ENCODE measurements at regions not wholly inside any gene's neighbourhood (a gene's known extent, or its start where the extent isn't known, plus 50 kb on each side); places are given as distances from the start of the nearest gene placed in this dataset.

DNA sequence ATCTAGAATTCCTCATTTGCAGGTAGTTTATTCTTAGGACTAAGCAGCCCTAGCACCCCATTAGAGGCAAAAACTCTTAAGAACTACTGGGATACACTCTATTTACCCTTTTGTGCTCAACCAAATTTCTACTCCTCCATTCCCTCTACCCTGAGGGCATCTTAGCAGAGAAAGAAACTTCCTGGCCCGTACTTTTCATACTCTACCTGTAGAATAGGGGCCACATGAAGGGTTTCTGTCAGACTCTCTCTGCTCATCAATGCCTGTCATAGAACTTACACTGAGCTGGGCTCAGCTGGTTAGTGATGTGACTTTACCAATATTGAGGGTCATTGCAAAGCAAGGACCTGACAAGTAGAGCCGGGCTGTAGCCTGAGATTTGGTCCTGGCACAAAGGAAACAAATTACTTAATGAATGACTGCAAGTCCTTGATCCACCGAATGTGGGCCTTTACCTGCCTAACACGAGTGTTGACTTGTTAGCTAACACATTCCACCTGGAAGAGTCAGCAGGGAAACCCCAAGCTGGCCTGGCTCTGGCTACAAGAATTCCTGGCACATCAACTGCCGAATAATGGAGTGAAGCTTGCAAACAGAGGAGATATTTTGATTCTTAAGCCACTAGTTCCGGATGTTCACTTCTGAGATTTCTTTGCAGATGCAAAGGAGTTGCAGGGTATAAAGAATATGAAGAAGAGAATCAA lies 280.5 kb upstream of the JAG1 start:
- DNase-seq (ENCODE audit: low spot score), result no peak

DNA sequence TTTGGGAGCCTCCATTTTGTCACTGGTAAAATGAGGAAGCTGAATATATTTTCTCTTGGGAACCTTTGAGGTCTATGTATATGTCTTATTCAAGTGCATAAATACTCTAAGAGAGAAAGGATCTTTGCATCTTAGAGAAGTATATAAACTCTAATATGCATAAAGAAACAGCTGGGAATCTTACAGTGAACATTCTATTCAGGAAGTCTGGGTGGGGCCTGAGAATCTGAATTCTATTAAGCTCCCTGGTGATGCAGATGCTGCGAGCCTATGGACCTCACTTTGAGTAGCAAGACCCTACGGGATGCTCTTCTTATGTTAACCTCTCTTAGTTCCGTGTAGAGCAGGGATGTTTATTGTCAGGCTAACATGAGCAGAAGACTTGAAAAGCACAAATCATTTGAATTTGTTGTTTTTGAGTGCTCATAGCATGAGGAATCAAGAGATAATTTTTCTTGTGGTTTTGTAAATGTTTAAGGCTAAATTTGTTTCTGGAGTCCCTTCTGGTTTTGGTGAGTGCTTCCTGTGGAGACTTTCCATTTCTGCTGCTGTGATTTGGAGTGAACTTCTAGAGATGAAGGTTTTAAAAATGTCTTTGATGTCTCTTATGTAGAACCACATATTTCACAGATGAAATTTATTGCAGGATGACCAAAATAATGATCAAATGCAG lies 281.2 kb upstream of the JAG1 start:
- no peak for DNase-seq (ENCODE audit: low spot score)

DNA sequence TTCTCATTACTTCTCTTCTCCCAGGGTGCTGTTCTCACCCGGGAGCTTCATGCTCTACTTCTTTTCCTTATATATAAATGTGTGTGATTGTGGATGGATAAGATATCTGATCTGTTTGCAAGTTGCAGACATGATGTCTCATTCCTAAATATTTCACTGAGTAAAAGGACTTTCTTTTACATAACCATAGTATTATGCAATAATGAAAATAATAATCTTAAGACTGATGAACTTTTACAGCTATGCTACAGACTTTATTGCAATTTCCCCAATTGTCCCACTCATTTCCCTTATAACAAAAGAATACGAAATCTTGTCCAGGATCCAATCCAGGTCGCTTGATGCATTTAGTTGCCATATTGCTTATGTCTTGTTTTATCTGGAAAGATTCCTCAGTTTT lies 284.5 kb upstream of the JAG1 start:
- no peak for DNase-seq (ENCODE audit: low spot score)

DNA sequence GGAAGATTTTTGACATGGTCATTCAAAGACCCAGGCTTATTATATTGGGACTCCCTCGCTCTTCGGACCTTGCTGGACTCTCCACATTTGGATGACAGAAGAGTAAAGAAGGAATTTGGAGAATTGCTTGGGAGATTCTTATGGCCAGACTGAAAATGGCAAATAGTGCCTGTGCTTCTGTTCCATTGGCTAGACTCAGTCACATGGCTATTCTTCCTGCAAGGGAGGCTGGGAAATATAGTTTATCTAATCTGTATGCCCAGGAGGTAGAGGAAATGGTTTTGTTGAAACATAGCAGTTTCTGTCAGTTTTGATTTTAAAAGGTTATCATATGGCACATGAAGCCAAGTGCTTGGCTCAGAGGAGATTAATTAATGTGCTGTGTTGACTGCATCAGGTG lies 286.6 kb upstream of the JAG1 start:
- DNase-seq (ENCODE audit: low spot score), result no peak

DNA sequence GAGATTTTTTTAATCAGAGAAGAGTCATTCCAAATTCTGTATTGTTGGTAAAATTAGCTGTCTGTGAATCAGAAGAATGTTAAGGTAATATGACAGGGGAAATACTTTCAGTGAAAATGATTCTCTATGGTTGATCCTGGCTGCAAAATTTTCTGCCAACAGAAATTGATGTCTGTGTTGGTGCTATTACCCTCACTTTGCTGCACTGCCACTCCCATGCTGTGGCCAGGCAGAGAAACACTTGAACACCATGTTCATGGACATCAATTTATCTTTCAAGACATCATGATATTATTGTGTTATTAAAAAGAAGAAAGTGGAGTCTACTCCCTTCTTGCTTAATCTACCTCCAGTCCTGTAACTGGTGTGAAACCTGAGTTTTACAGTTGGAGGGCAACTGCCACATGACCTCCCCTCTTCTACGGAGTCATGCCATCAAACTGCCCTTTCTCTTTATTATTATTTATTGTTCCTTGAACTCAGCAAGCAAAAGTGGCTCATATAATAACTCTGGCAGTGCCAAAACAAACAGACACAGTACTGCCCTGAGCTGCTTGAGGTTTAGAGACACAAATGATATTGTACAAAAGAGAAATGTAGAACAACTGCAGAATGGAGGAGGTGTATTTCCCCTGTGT lies 288.0 kb upstream of the JAG1 start:
- no peak for DNase-seq (ENCODE audit: low spot score)

DNA sequence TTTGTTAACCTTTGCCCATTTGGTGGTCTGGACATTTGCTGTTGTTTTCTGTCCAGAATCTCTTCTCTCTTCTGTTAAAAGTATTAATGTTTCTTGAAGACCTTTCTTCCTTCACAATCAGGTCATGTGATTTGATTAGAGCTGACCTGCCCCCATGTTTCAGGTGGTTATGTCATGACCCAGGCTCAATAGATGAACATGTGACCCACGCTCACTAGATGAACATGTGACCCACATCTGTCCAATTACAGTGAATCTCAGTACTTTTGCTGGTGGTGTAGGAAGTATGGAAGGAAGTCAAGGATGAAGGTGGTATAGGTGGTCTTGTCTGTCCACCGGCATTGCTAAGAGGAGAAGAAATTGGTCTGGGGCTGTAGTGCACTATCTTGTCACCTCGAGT lies 289.1 kb upstream of the JAG1 start:
- DNase-seq (ENCODE audit: low spot score), result no peak

DNA sequence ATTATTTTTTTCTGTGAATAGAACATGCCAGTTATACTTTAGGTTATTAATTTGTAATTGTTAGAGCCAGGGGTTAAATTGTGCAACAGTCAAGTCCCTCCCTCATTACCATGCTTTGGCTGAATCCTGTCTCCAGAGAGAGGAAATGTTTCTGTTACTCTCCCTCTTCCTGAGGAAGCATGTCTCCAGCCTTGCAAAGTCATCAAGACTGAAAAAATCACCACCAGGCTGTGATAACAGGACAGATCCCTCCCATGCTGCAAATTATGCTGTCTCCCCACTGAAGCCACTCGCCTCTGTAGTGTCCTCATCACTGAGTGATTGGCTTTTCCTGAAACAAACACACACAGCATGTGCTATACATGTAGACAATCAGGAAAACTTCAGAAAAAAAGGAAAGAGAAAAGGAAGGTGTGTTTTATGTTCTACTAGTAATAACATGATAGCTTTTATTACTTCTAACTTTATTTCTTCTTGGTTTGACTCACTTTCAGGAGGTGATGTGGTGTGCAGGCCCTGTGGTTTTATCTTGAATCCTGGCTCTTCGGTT lies 290.0 kb upstream of the JAG1 start:
- DNase-seq (ENCODE audit: low spot score), result no peak

DNA sequence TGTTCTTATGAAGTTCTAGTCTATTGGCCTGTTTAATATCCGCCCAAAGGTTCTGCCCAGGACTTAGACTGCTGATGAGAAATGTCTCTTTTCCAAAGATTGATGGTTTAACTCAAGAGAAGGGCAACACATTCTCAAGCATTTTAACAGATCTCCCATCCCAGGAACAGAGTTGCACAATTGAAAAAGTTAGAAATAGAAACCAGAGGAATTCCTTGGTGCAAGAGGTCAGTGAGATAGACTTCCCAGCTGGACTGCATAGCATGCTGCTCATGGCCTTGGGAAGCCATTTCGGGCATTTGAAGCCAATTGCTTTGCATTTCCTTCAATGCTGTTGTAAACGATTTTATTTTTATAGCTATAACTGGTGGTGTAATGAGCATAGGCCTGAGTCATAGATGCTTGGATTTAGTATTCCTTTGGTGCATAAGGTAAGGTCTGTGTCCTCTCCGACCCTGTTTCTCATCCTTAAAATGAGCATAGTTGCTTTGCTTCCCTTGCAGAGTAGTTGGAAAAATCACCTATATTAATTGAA lies 292.2 kb upstream of the JAG1 start:
- no peak for DNase-seq (ENCODE audit: low spot score)

DNA sequence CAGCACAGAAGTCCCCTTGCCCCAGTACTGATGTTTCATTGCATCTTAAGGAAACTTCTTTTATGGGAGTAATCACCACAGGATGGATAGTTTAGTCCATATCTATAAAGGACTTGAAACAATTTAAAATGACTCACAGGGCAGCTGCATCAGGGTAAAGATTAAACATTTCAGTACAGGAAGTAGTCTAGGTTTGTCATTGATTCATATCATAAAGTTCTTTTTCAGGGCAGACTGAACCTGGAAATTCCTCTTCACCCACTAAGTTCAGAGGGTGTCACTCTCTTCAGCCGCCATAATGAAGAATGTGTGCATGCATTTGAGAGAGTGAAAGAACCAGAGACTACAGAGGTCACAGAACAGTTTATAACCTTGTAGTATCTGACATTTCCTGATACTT lies 296.3 kb upstream of the JAG1 start:
- no peak for DNase-seq (ENCODE audit: low spot score)

DNA sequence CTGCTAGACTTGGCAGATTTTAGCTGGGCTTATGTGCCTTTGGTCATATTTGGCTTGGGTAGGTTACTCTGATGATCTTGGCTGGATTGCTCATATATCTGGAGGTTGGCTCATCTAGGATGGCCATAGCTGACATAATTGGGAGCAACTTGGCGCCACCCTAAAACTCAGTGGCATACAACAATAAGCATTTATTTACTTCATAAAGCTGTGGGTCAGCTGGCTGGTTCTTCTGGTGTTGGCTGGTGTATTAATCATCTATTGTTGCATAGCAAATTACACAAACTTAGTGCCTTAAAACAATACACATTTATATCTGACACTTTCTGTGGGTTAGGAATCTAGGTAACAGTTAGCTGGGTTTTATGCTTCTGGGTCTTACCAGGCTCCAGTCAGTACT lies 297.3 kb upstream of the JAG1 start:
- DNase-seq (ENCODE audit: low spot score), result no peak

DNA sequence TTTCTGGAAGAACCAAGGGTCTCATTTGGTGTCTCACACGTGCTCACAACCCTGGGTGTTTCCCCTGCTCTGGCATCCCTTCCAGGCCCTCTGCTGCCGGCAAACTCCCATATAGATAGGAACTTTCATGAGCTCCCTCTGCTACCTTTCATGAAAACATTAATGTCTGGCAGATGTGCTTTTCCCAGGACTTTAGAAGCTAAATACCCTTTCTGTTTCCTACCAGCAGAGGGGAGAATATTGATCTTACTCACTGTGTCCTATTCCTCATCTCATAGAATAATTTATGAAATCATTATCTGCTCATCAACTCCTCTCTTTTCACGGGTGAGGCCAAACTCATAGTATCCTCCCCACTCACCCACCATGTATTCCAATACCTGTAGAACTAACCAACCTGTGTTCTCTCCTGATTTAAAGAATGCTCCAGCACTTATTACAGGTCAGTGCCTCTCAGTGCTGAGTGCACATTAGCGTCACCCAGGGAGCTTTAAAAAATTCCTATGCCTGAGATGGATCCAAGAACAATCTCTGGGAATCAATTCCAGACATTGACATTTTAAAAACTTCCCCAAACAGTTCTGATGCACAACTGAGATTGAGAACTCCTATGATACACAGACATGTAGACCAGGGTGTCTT lies 298.5 kb upstream of the JAG1 start:
- DNase-seq (ENCODE audit: low spot score), result no peak

DNA sequence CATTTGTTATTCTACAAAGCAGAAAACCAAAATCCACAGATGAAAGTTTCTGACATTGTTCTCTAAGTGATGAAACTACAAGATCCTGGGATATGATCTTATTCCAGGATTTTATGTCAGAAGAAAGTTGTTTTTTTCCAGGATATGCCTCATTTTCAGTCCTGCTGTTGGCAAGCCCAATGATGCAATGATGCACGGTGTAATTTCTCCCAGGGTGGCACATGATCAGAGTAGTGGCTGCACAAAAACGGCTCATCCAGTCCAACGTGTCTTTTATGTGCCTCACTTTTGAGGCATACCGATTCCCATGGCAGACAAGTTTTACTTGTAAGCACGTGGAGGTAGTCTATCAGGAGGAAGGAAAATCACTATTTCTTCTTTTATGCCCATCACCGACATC lies 302.3 kb upstream of the JAG1 start:
- no peak for DNase-seq (ENCODE audit: low spot score)

DNA sequence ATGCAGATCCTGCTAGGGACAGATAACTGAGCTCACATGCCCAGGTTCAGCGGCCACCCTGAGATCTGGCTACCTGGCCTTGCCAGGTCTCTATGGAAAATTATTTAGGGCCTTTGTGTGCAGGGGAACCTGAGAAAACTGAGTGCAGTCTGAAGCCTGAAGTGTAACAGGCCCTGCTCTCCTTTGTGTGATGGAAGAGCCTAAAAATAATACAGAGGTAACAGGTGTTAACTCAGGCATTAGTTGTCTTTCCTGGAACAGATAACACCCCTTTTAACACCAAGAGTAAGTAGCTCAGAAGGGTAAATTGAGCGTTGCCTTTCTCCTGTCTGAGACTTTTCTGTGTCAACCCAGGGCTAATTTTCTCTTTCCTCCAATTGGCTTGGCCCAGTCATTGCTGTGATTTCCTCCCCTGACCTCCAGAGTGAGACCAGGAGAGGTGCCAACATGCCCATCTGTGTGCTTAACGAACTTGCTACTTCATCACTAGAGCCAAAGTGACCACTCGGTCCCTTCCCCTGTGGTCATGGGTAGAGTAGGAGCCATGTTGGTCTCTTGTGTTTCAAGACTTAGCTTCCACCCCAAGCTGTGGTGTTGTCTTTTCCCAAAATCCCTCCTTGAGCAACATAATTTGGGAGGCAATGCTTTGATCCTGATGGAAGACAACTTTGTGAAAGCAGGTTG lies 304.4 kb upstream of the JAG1 start:
- no peak for DNase-seq (ENCODE audit: low spot score)

DNA sequence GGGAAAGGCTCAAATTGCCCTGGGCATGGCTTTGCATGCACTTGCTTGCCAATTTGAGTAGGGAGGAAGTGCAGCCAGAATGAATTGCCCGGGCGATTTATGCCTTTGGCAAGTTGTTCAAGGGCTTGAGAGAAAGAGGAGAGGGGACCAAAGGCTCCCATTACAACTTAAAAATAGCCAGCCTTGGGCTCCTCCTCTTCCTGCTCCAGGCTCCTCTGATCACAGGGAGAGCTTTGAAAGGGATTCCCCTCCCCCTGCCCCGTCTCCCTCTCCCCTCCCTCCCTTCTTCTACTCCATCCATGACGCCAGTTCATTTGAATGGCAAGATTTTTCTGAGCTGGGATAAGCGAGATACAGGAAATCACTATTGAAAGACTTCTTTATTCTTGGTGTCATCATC lies 304.9 kb upstream of the JAG1 start:
- no peak for DNase-seq (ENCODE audit: low spot score)

DNA sequence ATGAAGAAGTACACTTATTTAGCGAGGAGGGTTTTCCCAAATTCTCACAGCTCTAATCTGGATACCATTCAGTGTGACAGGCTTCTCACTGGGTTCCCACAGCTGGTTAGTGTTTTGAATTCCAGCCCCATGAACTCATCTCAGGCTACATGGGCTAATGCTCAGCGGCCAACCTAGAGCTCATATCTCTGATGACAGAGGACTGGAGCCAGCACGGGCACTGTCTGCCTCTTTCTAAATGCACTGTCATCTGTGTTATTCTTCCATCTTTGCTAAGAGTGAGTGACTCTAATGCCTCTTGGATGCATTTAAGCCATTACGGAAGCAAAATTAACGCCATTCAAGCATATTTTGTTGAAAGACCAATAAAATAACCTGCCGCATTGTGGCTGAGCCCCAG lies 308.9 kb upstream of the JAG1 start:
- peak; percentile 91 for DNase-seq (ENCODE audit: low spot score)

DNA sequence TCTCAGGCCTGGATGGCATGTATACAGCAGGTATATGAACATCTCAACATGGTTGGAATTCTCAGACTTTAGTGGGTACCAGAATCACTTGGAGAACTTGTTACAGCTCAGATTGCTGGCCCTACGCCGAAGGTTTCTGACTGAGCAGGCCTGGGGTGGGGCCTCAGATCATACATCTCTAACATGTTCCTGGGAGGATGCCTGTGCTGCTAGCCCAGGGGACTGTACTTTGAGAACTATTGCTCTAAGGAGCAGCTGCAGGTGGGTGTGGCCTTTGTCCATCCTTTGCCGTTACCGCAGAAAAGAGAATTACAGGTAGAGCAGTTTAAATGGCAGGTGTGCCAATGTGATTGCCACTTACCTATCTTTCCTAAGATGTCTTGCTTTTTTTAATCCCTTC lies 310.5 kb upstream of the JAG1 start:
- DNase-seq (ENCODE audit: low spot score), result no peak

DNA sequence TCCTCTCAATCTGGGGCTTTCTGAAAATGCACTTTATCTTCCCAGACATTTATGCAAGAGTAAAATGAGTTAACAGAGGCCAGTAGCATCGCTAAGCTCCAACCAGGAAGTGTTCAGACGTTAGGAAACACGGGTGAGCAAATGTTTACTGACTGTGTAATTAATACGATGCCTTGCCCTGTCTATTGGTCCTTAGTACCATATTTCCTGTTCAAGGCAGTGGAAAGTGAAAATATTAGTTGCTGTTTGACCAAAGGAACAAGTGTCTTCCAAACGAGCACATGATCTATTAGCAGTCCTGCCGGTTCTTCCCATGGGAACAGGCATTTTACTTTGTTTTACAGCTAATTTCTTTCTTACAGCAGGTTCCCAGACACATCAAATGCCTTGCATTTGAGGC lies 311.1 kb upstream of the JAG1 start:
- DNase-seq (ENCODE audit: low spot score), result no peak

DNA sequence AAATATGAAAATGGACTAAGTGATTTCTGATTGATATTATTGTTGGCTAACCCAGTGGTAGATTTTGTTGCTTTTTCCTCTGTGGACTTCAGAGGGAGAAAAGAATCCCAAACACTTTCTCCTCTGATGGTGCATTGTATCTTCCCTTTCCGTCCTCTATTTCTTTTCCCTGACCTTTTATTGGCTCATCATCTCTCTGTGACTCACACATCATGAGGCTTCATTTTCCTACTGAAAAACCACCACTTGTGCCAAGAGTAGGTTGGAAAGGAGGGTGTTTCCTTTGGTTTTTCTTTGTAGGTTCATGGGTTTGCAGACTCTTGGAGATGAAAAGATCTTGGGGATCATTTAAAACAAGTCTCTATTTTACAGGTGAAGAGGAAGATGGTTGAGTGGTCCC lies 311.7 kb upstream of the JAG1 start:
- peak; percentile 38 for DNase-seq (ENCODE audit: low spot score)

DNA sequence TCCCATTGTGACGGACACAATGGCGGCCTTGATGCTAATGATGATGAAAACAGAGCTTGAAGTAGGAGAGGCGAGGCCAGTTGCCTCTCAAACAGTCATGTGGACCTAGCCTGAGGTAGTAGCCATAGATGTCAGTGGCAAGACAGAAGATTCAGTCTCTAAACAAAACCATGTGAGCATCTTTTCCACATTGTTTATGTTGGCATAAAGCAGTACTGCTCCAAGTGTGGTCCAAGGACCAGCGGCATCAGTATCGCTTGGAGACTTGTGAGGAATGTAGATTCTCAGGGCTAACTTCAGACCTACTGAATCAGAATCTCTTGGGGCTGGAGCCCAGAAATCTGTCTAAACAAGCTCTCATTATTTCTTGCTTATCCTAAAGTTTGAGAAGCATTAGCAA lies 312.8 kb upstream of the JAG1 start:
- no peak for DNase-seq (ENCODE audit: low spot score)

DNA sequence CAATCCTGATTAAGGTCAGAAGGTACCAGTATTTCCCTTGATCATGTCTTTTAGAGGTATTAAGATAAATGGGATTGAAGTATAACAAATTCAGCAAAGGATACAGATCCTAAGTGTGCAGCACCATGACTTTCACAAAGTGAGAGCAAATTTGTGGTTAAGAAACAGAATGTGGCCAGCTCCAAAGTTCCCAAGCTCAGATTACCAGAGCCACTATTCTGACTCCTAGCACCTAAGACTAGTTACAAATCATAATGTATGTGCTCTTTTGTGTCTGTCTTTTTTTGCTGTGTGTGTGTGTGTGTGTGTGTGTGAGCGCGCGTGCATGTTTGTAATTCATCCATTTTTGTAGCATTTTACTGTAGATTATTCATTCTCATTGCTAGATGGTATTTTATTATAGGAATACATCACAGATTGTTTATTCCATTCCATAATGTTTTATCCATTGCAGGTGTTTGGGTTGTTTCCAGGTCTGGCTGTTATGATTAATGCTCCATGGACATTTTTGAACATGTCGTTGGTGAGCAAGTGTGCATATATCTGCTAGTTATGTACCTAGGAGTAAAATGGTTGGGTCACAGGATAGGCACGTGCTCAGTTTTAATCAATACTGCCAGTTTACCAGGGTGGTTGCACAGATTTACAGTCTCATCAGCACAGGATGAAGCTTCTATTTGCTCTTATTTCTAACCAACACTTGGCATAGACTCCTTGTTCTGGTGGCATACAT lies 314.0 kb upstream of the JAG1 start:
- DNase-seq (ENCODE audit: low spot score), result no peak

Measured in AG08395 (cell line).